ENCODE measurements at regions not wholly inside any gene's neighbourhood (a gene's known extent, or its start where the extent isn't known, plus 50 kb on each side); places are given as distances from the start of the nearest gene placed in this dataset.
"Not testable (repeated sequence)": the region's sequence is repeated elsewhere in the genome, so short reads cannot be mapped to it uniquely, and the experiment has no call there.

- no peak for DNase-seq
These were observed 54.8 kb downstream of the OTUD1 start for GRCh38 chr10:23493711-23494110.

- no peak for DNase-seq
These were observed 57.9 kb downstream of the OTUD1 start for GRCh38 chr10:23496727-23497126.

DNA sequence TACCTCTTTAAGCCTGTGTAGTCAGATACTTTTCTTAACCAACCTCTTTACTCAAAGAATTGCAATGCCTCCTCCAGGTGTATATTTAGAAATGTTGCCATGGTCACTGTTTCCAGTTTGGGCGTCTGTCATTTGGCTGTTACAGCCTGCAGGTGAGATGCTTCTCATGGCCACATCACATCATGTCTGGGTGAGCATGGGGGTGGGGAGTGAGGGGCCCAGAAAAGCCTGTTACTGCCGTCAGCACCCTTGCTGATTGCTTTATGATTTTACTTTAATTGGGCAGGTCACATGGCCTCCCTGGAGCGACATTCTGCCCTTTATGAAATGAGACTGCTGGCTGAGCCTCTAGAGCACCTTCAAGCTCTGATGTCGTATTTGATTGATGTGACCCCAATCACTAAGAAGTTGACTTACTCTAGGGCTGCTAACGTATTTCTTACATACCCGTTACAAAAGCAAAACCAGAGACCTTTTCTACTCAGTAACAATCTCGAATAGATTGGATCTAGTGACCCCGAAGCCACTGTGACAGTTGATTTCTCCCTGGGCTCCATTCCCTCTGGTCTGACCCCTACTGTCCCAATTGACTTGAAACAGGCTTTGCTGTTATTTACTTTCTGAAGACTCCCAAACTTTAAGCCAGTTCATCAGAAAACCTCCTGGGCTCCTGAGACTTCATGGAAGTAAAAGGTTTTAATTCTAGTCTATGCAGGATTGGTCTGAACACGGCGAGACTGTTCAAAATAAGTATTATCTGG, 60.7 kb downstream of the OTUD1 start:
- no peak for DNase-seq

DNA sequence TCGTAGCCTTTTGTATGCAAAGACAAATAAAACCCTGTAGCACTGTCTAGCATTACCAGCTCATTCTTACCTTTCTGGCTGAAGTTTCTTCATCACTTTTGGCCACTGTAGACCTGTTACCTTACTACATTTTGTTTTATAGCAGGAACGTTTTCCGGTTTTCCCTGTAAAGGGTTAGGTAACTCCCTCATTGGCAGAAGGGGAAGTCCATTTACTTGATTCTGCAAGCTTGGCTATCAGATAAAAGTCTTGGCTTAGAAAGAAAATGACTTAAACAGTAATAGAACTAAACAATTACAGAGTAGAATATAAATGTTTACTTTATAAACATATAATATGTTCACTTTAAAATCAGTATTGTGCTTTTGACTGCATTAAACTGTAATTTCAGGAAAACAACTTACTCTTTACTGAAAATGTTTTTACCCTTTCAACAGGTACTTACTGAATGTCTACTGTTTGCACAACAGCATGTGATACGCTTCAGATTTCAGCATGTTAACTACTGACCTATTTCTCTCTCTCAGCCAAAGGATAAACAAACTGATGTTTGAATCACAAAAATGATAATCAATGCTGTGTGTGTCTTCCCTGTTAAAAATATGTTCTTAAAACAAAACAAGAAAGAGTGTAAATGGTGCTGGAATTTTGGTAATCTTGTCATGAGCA, 67.1 kb downstream of the OTUD1 start:
- no peak for DNase-seq

GRCh38 chr10:23512355-23513058, 73.6 kb downstream of the OTUD1 start:
- DNase-seq = no peak

GRCh38 chr10:23513621-23514020, 74.7 kb downstream of the OTUD1 start:
- not testable (repeated sequence) for DNase-seq

- DNase-seq = no peak
These were observed 75.4 kb downstream of the OTUD1 start for GRCh38 chr10:23514321-23514720.

- DNase-seq = no peak
These were observed 77.7 kb downstream of the OTUD1 start for GRCh38 chr10:23516530-23516929.

DNA sequence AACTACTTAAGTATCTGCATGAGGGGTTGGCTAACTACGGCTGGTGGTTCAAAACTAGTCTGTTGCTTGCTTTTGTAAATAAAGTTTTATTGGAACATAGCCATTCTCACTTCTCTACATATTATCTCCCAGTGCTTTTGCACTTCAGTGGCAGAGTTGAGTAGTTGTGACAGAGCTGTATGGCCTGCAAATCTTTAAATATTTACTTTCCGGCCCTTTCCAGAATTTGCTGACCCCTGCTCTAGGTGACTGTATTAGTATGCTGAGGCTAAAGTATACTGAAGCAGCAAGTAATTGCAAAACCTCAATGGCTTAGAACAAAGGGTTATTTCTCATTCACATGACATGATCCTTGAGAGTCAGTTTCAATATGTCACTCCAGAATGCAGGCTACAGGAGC, 78.3 kb downstream of the OTUD1 start:
- DNase-seq = no peak

GRCh38 chr10:23521735-23522134, 82.9 kb downstream of the OTUD1 start:
- DNase-seq = no peak

DNA sequence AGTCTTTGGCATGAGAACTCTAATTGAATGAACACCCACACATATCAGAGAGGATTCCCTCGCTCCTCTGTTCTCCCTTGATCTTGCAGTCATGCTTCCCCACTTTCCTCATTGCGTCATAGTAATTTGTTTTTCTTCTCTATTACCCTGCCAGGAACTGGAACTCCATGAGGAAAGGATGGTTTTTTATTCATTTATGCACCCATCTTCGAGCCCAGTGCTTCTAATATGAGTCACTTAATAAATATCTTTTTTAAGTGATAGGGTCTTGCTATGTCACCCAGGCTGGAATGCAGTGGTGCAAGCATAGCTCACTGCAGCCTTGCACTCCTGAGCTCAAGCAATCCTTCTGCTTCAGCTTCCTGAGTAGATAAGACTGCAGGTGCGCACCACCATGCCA, 83.5 kb downstream of the OTUD1 start:
- DNase-seq = no peak

- DNase-seq = no peak
These were observed 84.4 kb downstream of the OTUD1 start for GRCh38 chr10:23523251-23523650.

DNA sequence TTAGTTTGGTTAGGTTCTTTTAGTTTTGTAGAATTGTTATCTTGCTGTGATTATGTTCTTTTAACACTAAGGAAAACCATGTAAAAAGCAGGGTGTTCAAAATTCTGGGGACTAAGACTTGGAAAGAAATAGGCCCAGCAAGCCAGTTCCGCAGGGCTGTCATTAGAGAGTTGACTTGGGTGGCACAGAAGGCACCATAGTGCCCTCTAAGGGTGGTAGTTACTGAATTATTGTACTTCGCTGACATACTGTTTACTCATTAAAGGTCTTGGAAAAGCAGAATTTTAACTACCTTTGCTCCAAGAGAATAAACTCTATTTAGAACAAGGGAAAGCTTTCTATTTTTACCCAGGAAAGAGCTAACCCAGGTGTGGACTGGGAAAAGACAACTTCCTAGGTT, 86.5 kb downstream of the OTUD1 start:
- no peak for DNase-seq

- DNase-seq = no peak
These were observed 89.5 kb downstream of the OTUD1 start for GRCh38 chr10:23528419-23528818.

DNA sequence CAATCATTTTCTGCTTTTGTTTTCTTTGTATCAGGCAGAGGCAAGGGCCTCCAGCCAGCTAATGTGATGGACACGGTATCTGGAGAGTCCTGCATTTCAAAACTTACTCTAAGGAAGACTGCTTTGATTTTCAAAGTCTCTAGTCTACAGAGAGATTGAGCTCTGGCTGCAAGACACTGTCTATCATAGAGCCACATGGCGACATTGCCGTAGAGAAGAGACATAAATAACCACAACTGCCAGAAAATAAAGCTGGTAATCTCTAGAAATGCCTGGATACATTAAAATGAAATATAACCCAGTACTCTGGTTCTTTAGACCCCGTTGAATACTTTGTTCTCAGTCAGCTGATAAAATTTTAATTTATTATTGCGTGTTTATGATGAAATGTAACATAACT, 90.8 kb downstream of the OTUD1 start:
- DNase-seq = no peak

DNA sequence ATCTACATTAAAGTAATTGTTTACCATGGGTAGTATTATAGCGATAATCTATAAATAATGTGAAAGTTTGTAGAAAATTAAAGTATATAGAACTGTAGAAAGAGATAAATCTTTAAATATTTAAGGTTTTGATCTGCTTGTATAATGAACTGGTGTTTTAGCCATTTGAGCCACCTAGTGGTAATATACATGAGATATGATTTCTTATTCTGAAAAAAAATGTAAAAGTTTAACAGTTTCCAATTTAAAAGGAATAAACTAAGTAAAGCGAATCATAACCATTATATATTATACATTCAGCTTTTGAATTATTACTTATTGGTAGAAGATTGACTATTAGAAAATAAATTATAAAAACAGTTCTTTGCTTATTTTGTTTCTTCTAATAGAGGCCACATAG, 91.2 kb downstream of the OTUD1 start:
- DNase-seq = no peak

- no peak for DNase-seq
These were observed 94.3 kb downstream of the OTUD1 start for GRCh38 chr10:23533212-23533611.

GRCh38 chr10:23534326-23534725, 95.5 kb downstream of the OTUD1 start:
- no peak for DNase-seq

DNA sequence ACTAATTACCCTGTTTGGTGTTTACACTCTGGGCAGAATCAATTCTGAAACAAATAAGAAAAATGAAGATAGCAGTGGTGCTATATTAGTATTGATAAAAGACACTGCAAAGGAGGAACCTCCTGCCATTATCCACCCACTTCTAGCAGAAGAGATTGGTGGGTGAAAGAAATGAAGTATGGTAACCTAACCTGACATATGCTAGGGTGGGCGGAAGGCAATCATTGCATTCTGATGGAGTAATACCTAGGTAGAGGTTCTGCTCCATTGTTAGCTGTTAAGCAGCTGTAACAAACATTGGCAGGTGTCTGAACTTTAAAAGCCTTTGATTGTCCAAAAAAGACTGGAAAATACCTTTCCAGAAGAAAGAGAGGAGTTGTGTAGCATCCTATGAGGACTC, 95.9 kb downstream of the OTUD1 start:
- no peak for DNase-seq

DNA sequence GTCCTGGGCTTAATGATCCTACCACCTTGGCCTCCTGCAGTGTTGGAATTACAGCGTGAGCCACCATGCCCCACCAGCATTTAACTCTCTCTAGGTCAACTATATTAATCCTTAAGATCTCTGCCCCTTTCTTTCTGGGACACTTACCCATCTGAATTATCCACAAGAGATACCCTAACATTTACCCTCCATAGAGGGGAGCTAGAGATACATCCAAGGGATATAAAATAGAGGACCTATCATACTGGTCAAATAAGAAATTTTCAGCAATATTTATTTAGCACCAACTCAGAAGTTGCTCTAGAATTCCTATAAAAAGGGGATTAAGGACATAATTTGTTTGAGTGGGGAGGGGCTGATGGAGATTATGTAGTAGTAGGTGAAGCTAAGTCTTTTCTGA, 96.5 kb downstream of the OTUD1 start:
- no peak for DNase-seq

- no peak for DNase-seq
These were observed 100.1 kb downstream of the OTUD1 start for GRCh38 chr10:23538968-23539367.

GRCh38 chr10:23540401-23541030, 101.6 kb downstream of the OTUD1 start:
- no peak for DNase-seq

DNA sequence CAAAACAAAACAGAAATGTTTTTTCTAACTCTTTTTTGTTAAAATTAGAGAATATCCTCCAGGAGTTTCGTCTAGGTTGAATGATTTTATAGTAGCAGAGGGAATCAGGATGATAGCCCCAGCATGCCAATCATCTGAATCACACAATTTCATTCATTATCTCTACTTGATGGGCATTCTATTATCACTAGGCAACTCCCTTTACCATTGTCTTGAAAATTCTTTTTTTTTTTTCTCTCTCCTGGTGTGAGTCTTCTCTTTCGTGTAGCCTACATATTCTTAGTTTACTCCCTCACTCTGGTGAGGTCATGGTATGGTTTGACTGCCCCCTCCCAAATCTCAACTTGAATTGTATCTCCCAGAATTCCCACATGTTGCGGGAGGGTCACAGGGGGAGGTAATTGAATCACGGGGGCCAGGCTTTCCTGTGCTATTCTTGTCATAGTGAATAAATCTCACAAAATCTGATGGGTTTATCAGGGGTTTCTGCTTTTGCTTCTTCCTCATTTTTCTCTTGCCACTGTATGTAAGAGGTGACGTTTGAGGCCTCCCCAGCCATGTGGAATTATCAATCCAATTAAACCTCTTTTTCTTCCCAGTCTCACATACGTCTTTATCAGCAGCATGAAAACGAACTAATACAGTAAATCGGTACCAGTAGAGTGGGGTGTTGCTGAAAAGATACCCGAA, 105.0 kb downstream of the OTUD1 start:
- no peak for DNase-seq

All from NCI-H1092 (cell line).